PFSK-1 (cell line): ENCODE measurements at regions not wholly inside any gene's neighbourhood (a gene's known extent, or its start where the extent isn't known, plus 50 kb on each side); places are given as distances from the start of the nearest gene placed in this dataset.

Source experiments
- FOXP2 ChIP-seq: optimal IDR thresholded peaks from 2 replicates; pipeline ENCODE3; 2011; ENCODE audit warnings: borderline replicate concordance, control low read depth, inconsistent platforms; ENCODE audit not compliant: insufficient read depth; ENCODE audit errors: extremely low read length, extremely low read depth
- POLR2AphosphoS5 ChIP-seq: IDR thresholded peaks from 2 replicates; pipeline ENCODE4 v1.6.1; 2012; ENCODE audit warnings: low read depth, mild to moderate bottlenecking, control low read depth, low read length, moderate library complexity
- REST ChIP-seq, 2 experiments: IDR thresholded peaks; 2 replicates each; pipeline versions ENCODE4 v1.6.1 to v1.8.0; 2011 to 2012; ENCODE audit warnings: low read depth in 2 of 2, low read length in 2 of 2, control low read depth in 1 of 2, inconsistent platforms in 1 of 2, mild to moderate bottlenecking in 1 of 2, moderate library complexity in 1 of 2; ENCODE audit not compliant: insufficient read depth in 1 of 2
- SIN3A ChIP-seq: IDR thresholded peaks from 2 replicates; pipeline ENCODE4 v1.6.1; 2012; ENCODE audit warnings: mild to moderate bottlenecking, low read length, moderate library complexity, borderline replicate concordance; ENCODE audit not compliant: insufficient read depth
- TAF1 ChIP-seq: IDR thresholded peaks from 2 replicates; pipeline ENCODE4 v1.6.1; 2012; ENCODE audit warnings: low read length, control low read depth, borderline replicate concordance; ENCODE audit not compliant: insufficient read depth

GRCh38 chr2:217733461-217733860 is 269.3 kb downstream of the TNS1 start:
- TF ChIP-seq FOXP2 (no peak), TAF1 (no peak), REST (IDR thresholded peaks at IDR 0.05; ENCODE audit: insufficient read depth in 1 of 2, low read depth in 2 of 2, low read length in 2 of 2) (no peak), SIN3A (no peak), POLR2AphosphoS5 (no peak)

- no peak for TF ChIP-seq REST (IDR thresholded peaks at IDR 0.05; ENCODE audit: insufficient read depth in 1 of 2, low read depth in 2 of 2, low read length in 2 of 2)
- TF ChIP-seq SIN3A = no peak
- no peak for TF ChIP-seq TAF1
- TF ChIP-seq POLR2AphosphoS5 = no peak
- no peak for TF ChIP-seq FOXP2
These were observed 269.8 kb downstream of the TNS1 start for GRCh38 chr2:217732992-217733391.

- TF ChIP-seq TAF1 = no peak
- no peak for TF ChIP-seq REST (IDR thresholded peaks at IDR 0.05; ENCODE audit: insufficient read depth in 1 of 2, low read depth in 2 of 2, low read length in 2 of 2)
- TF ChIP-seq POLR2AphosphoS5 = no peak
- TF ChIP-seq FOXP2 = no peak
These were observed 271.0 kb downstream of the TNS1 start for GRCh38 chr2:217731805-217732204.

- no peak for TF ChIP-seq SIN3A
- no peak for TF ChIP-seq REST (IDR thresholded peaks at IDR 0.05; ENCODE audit: insufficient read depth in 1 of 2, low read depth in 2 of 2, low read length in 2 of 2)
- no peak for TF ChIP-seq FOXP2
- TF ChIP-seq POLR2AphosphoS5 = no peak
- TF ChIP-seq TAF1 = no peak
These were observed 273.3 kb downstream of the TNS1 start for GRCh38 chr2:217729421-217730053.

- TF ChIP-seq TAF1 (no peak), SIN3A (no peak), REST (IDR thresholded peaks at IDR 0.05; ENCODE audit: insufficient read depth in 1 of 2, low read depth in 2 of 2, low read length in 2 of 2) (no peak), POLR2AphosphoS5 (no peak), FOXP2 (no peak)
These were observed 275.0 kb downstream of the TNS1 start for GRCh38 chr2:217727801-217728200.
